Left lung (tissue), 4 donors: ENCODE measurements at regions not wholly inside any gene's neighbourhood (a gene's known extent, or its start where the extent isn't known, plus 50 kb on each side); places are given as distances from the start of the nearest gene placed in this dataset.

Source experiments
- ATAC-seq: fragments of 200-7000 bp; cut with Tn5 transposase; one replicate; pipeline ENCODE4 v1.9.1; 2020; ENCODE audit warnings: moderate library complexity
- DNase-seq, 4 donors: peaks; one replicate each; pipeline ENCODE4 v3.0.0-alpha.2; 2013 to 2020
- H3K27ac ChIP-seq, 2 donors: fragments of 200-600 bp; sonication (generic) in 1 of 2; one replicate each; pipeline versions ENCODE4 v1.5.0 to v1.8.0; 2020 to 2021
- H3K27me3 ChIP-seq, 2 donors: fragments of 200-600 bp; sonication (generic) in 1 of 2; one replicate each; pipeline versions ENCODE4 v1.5.0 to v1.8.0; 2020 to 2021
- H3K36me3 ChIP-seq, 2 donors: fragments of 200-600 bp; sonication (generic) in 1 of 2; one replicate each; pipeline versions ENCODE4 v1.5.0 to v1.8.0; 2020 to 2021
- H3K4me1 ChIP-seq, 2 donors: fragments of 200-600 bp; one replicate each; pipeline ENCODE4 v1.8.0; 2021
- H3K4me3 ChIP-seq, 2 donors: fragments of 200-600 bp; sonication (generic) in 1 of 2; one replicate each; pipeline versions ENCODE4 v1.5.0 to v1.8.0; 2020 to 2021; ENCODE audit warnings: mild to moderate bottlenecking in 1 of 2
- H3K9me3 ChIP-seq, 2 donors: fragments of 200-600 bp; sonication (generic) in 1 of 2; one replicate each; pipeline versions ENCODE4 v1.5.0 to v1.8.0; 2020 to 2021
- intact Hi-C, 2 donors: fragments of 100-400 bp; cut with DNase I; formaldehyde crosslinking; loops; one replicate each; pipeline versions ENCODE4 v1.11.2 to v1.14.2; 2022
- TF ChIP-seq, protein P1 (sequence below), 2 donors: fragments of 200-600 bp; sonication (generic) in 1 of 2; IDR thresholded peaks; one replicate each; pipeline versions ENCODE4 v1.5.0 to v1.8.0; 2021; ENCODE audit warnings: antibody characterized with exemption in 2 of 2
- donor health status: DM: no; HTN: yes; CAD: no.
- donor health status: DM: no; HTN: no; CAD: no.

DNA sequence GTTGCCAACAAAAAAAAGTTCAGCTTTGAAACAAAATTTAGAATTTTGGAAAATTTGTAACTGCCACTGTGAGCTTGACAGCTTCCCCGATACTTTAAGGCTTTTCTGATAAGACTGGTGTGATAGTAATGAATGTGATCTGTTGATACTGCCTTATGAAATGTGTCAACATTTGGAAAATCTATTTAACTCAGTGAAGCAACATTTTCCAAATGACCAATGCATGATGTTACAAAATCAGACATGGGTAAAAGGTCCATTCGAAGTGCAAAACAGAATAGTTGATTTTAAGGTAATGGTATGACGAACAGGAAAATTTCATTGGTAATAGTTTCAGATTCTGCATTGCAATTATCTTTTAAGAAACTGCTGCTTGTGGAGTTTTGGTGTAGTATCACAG, 175.4 kb downstream of the SEM1 start:
- intact Hi-C loops = no loop called here
- Histone ChIP-seq H3K4me3 (no peak overlapping the region), H3K27me3 (no peaks in the 10 kb centered on the region), H3K4me1 (no peaks in the 10 kb centered on the region), H3K36me3 (no peaks in the 10 kb centered on the region), H3K27ac (no peak overlapping the region), H3K9me3 (no peaks in the 10 kb centered on the region)
- ATAC-seq (no peak), DNase-seq (no peak)
- TF ChIP-seq, protein P1, sequence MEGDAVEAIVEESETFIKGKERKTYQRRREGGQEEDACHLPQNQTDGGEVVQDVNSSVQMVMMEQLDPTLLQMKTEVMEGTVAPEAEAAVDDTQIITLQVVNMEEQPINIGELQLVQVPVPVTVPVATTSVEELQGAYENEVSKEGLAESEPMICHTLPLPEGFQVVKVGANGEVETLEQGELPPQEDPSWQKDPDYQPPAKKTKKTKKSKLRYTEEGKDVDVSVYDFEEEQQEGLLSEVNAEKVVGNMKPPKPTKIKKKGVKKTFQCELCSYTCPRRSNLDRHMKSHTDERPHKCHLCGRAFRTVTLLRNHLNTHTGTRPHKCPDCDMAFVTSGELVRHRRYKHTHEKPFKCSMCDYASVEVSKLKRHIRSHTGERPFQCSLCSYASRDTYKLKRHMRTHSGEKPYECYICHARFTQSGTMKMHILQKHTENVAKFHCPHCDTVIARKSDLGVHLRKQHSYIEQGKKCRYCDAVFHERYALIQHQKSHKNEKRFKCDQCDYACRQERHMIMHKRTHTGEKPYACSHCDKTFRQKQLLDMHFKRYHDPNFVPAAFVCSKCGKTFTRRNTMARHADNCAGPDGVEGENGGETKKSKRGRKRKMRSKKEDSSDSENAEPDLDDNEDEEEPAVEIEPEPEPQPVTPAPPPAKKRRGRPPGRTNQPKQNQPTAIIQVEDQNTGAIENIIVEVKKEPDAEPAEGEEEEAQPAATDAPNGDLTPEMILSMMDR (IDR thresholded peaks at IDR 0.05) = no peak

DNA sequence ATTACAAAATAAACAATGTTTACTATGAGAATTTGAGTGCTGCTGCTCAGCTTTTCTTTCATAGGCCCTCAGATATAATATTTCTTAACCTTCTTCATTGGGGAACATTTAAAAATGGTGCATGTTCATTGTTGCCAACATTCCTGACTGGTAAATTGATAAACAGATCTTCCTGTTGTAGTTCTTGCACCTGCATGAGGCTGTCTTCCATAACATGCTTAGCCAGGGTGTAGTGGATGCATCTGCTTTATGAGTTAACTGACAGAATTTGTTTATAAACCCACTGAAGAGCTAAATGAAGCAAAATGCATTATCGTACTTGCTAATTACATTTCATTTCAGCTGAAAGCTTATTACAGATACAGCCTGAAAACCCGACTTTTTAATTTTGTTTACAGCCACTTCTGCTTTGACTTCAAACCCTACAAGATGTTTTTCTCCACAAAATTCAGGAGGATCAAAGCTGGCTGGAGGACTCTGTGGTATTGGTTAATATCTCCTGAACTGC, 177.2 kb downstream of the SEM1 start:
- TF ChIP-seq, protein P1 (IDR thresholded peaks at IDR 0.05) = no peak
- no peaks in the 10 kb centered on the region for H3K36me3 ChIP-seq
- H3K27ac ChIP-seq = no peak overlapping the region
- no peaks in the 10 kb centered on the region for H3K9me3 ChIP-seq
- no peak for ATAC-seq
- H3K4me1 ChIP-seq = no peaks in the 10 kb centered on the region
- no peak overlapping the region for H3K4me3 ChIP-seq
- H3K27me3 ChIP-seq = no peaks in the 10 kb centered on the region
- intact Hi-C loops = no loop called here
- no peak for DNase-seq

GRCh38 chr7:96531331-96531730, 178.3 kb downstream of the SEM1 start:
- no peaks in the 10 kb centered on the region for H3K27me3 ChIP-seq
- H3K27ac ChIP-seq = no peak overlapping the region
- intact Hi-C loops = no loop called here
- H3K4me3 ChIP-seq = no peak overlapping the region
- TF ChIP-seq, protein P1 (IDR thresholded peaks at IDR 0.05) = no peak
- no peaks in the 10 kb centered on the region for H3K36me3 ChIP-seq
- no peaks in the 10 kb centered on the region for H3K4me1 ChIP-seq
- no peak for DNase-seq
- no peaks in the 10 kb centered on the region for H3K9me3 ChIP-seq
- no peak for ATAC-seq

DNA sequence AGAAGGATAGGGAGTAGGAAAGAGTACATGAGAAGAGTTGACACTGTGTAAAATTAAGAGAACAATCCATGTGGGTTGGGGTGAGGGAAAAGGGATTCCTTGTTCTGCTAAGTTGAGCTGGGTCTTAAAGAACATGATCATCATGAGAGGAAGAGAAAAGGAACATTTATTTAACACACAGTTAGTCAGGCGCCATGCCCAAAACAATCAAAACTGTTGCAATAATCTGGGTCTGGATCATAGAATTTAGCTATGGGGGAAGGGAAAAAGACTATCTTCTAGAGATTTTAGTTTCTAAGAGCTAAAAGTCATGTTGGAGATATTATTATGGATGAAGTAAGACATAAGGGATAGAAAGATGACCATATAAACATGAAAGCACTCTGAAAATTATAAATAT, 178.9 kb downstream of the SEM1 start:
- H3K27me3 ChIP-seq = no peaks in the 10 kb centered on the region
- H3K4me1 ChIP-seq = no peaks in the 10 kb centered on the region
- no peaks in the 10 kb centered on the region for H3K36me3 ChIP-seq
- no peak overlapping the region for H3K4me3 ChIP-seq
- intact Hi-C loops = no loop called here
- ATAC-seq (no peak), DNase-seq (peak in 2 of 4 donors; percentile 63 to 72)
- H3K27ac ChIP-seq = no peak overlapping the region
- TF ChIP-seq, protein P1 (IDR thresholded peaks at IDR 0.05) = no peak
- no peaks in the 10 kb centered on the region for H3K9me3 ChIP-seq

- ATAC-seq (no peak), DNase-seq (no peak)
- H3K36me3 ChIP-seq = no peaks in the 10 kb centered on the region
- H3K27ac ChIP-seq = no peak overlapping the region
- no peaks in the 10 kb centered on the region for H3K27me3 ChIP-seq
- no peak overlapping the region for H3K4me3 ChIP-seq
- no peaks in the 10 kb centered on the region for H3K4me1 ChIP-seq
- TF ChIP-seq, protein P1 (IDR thresholded peaks at IDR 0.05) = no peak
- intact Hi-C loops = no loop called here
- no peaks in the 10 kb centered on the region for H3K9me3 ChIP-seq
These were observed 182.4 kb downstream of the SEM1 start for GRCh38 chr7:96527133-96527827.
